Left ventricle myocardium inferior (tissue), 1 donor: ENCODE measurements at regions not wholly inside any gene's neighbourhood (a gene's known extent, or its start where the extent isn't known, plus 50 kb on each side); places are given as distances from the start of the nearest gene placed in this dataset.

Source experiments
- DNase-seq: peaks from one replicate; pipeline ENCODE4 v3.0.0-alpha.2; 2020
- H3K27ac ChIP-seq: fragments of 200-600 bp; replicated peaks from 2 replicates; pipeline ENCODE4 v1.8.0; 2021
- H3K27me3 ChIP-seq: fragments of 200-600 bp; 2 replicates; pipeline ENCODE4 v1.8.0; 2021; ENCODE audit warnings: low read depth
- H3K36me3 ChIP-seq: fragments of 200-600 bp; 2 replicates; pipeline ENCODE4 v1.8.0; 2021
- H3K4me1 ChIP-seq: fragments of 200-600 bp; 2 replicates; pipeline ENCODE4 v1.8.0; 2021
- H3K4me3 ChIP-seq: fragments of 200-600 bp; 2 replicates; pipeline ENCODE4 v1.8.0; 2021; ENCODE audit warnings: mild to moderate bottlenecking, moderate library complexity
- H3K9me3 ChIP-seq: fragments of 200-600 bp; replicated peaks from 2 replicates; pipeline ENCODE4 v1.8.0; 2021
- intact Hi-C: fragments of 100-400 bp; cut with micrococcal nuclease; formaldehyde crosslinking; loops from one replicate; pipeline ENCODE4 v1.11.0; 2022
- TF ChIP-seq, protein P1 (sequence below): fragments of 200-600 bp; IDR thresholded peaks from 2 replicates; pipeline ENCODE4 v1.8.0; 2021; ENCODE audit warnings: antibody characterized with exemption, mild to moderate bottlenecking, borderline replicate concordance
- donor health status: DM: no; HTN: yes; CAD: no; lungs with severe emphysema.

DNA sequence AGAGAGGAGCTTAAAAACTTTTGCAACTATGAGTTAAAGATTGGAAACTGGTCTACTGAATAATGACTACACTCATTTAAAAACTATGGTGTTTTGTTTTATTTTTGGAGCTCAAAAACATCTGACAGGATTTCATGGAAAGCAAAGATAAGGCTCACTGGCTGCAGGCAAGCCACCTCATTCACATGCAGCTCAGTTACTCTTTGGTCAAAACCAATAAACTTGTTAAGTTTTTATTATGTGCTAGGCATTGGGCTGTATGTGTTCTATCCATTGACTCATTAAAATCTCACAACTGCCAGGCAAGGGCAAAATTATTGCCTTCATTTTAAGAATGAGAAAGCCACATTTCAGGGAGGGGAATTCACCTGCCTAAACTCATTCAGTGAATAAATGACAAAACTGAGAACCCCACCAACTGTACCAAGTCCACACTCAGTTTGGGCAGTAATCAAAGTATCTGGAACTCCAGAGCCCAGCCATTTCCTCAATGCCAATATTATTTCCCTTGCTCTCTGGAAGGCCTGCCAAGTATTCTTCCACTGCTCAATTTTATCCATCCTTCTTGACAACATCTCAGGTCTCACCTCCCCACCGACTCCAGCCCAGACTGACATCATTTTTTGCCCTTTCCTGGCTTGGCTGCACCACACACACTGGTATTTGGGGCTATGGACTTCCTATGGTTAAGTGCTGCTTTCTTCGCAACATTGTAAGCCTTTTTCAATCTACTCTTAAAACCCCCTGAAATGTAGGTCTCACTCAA lies 401.1 kb upstream of the NFIA start:
- DNase-seq: no peak
- TF ChIP-seq, protein P1, sequence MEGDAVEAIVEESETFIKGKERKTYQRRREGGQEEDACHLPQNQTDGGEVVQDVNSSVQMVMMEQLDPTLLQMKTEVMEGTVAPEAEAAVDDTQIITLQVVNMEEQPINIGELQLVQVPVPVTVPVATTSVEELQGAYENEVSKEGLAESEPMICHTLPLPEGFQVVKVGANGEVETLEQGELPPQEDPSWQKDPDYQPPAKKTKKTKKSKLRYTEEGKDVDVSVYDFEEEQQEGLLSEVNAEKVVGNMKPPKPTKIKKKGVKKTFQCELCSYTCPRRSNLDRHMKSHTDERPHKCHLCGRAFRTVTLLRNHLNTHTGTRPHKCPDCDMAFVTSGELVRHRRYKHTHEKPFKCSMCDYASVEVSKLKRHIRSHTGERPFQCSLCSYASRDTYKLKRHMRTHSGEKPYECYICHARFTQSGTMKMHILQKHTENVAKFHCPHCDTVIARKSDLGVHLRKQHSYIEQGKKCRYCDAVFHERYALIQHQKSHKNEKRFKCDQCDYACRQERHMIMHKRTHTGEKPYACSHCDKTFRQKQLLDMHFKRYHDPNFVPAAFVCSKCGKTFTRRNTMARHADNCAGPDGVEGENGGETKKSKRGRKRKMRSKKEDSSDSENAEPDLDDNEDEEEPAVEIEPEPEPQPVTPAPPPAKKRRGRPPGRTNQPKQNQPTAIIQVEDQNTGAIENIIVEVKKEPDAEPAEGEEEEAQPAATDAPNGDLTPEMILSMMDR: no peak
- H3K36me3 ChIP-seq: no peaks in the 10 kb centered on the region
- H3K9me3 ChIP-seq: no peaks in the 10 kb centered on the region
- no peaks in the 10 kb centered on the region for H3K27me3 ChIP-seq
- no peak overlapping the region for H3K4me3 ChIP-seq
- intact Hi-C loops: no loop called here
- no peak overlapping the region for H3K27ac ChIP-seq
- peaks cover 7% of the 10 kb centered on the region for H3K4me1 ChIP-seq

DNA sequence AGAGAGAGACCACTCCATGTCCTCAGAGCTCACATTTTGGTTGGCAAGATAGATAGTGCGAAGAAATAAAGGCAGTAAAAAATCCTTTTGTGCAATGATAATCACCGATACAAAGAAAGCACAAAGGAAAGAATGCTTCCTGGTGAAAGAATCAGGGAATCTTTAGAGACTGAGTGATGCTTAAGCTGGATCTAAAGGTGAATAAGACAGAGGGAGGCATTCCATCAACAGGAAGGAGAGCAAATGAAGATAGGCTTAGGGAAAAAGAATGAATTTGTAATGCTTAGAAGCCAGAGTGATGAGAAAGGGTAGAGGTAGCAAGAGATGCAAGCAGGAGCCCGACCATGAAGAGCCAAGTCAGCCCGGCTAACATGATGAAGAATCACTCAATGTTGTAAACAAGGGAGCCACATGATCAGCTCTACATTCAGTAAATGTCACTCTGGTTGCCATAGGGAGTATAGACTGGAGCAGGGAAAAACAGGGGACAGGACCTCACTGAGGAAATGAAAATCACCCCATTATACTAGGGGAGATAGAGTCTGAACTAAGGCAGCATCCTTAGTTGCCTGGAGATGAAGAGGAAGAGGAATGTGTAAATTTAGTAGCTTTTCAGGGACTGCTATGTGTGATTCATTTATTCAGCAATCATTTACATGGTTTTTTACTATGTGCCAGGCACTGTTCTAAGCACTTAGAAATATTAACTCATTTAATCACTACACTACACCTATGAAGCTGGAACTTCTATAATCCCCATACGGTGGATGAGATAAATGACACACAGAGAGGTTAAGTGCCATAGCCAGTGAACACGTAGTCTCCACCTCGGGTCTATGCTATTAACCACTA lies 402.6 kb upstream of the NFIA start:
- Histone ChIP-seq H3K36me3 (no peaks in the 10 kb centered on the region), H3K27me3 (no peaks in the 10 kb centered on the region), H3K27ac (no peak overlapping the region), H3K4me3 (no peak overlapping the region), H3K4me1 (peaks cover 7% of the 10 kb centered on the region), H3K9me3 (no peaks in the 10 kb centered on the region)
- TF ChIP-seq, protein P1: no peak
- DNase-seq: no peak
- intact Hi-C loops: no loop called here

DNA sequence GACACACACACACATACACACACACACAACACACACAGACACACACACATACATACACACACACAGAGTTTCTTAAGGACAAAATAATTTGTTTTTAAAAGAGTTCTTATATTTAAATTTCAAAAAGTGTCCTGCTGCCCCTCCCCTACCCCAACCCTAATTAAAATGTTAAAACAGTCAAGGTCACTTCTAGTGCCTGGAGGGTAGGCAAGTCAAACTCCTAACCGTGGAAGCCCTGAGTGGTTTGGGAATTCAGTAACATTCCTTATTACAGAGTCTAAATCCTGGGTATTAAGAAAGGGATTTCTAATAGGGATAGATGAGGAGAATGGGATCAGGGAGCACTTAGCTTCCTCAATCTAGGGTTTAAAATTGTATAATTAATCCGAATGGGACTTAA lies 403.6 kb upstream of the NFIA start:
- no peak overlapping the region for H3K4me3 ChIP-seq
- H3K27ac ChIP-seq: no peak overlapping the region
- TF ChIP-seq, protein P1: no peak
- no peaks in the 10 kb centered on the region for H3K27me3 ChIP-seq
- no peak for DNase-seq
- H3K36me3 ChIP-seq: no peaks in the 10 kb centered on the region
- intact Hi-C loops: no loop called here
- H3K9me3 ChIP-seq: no peaks in the 10 kb centered on the region
- H3K4me1 ChIP-seq: peaks cover 7% of the 10 kb centered on the region

DNA sequence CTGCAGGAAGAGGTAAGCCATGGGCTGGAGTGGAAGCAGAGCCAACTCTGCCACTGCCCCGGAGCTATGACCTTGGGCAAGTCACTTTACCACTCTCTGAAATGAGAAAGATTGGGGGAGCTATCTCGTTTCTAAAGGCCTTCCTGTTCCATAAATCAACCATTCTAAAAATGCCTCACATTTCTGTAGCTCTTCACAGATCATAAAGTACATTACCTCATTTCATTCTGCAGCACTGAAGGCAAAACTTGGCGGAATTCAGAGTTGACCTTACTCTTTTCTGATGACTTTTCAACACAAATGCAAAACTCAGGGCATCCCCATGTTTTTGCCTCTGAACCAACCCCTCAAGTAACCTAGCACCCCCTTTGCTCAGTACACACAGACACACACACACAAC lies 404.0 kb upstream of the NFIA start:
- intact Hi-C loops: no loop called here
- H3K27ac ChIP-seq: no peak overlapping the region
- H3K4me3 ChIP-seq: no peak overlapping the region
- peaks cover 7% of the 10 kb centered on the region for H3K4me1 ChIP-seq
- no peaks in the 10 kb centered on the region for H3K27me3 ChIP-seq
- TF ChIP-seq, protein P1: no peak
- DNase-seq: no peak
- H3K36me3 ChIP-seq: no peaks in the 10 kb centered on the region
- H3K9me3 ChIP-seq: no peaks in the 10 kb centered on the region

DNA sequence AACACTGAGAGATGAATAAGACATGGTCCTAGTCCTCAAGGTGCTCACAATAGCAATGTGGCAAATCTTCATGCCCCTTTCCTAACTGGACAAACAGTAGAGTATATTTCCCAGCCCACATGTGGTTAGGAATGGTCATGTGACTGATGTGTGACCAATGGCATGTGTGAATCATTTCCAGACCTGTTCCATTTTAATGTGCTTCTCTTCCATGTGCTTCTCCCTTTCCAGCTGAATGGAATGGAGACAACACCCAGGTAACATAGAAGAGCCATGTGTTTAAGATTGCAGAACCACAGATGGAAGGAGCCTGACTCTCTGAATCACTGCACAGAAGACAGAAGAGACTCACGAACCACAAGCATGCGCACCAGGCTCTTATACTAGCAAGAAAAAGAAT lies 409.9 kb upstream of the NFIA start:
- Histone ChIP-seq H3K4me3 (no peak overlapping the region), H3K9me3 (no peaks in the 10 kb centered on the region), H3K27ac (no peak overlapping the region), H3K36me3 (no peaks in the 10 kb centered on the region), H3K4me1 (no peaks in the 10 kb centered on the region), H3K27me3 (no peaks in the 10 kb centered on the region)
- TF ChIP-seq, protein P1: no peak
- intact Hi-C loops: no loop called here
- DNase-seq: no peak
